ENCODE measurements at regions not wholly inside any gene's neighbourhood (a gene's known extent, or its start where the extent isn't known, plus 50 kb on each side); places are given as distances from the start of the nearest gene placed in this dataset.

- ChIA-PET CTCF (no interaction called here), POLR2A (ENCODE audit: unreplicated experiment) (no interaction called here)
- TF ChIP-seq CEBPB (IDR thresholded peaks at IDR 0.05; ENCODE audit: low read depth, low read length) (no peak), RAD21 (IDR thresholded peaks at IDR 0.05; ENCODE audit: low read length) (no peak), ELK1 (IDR thresholded peaks at IDR 0.05; ENCODE audit: borderline replicate concordance, low read depth, low read length) (no peak), BHLHE40 (IDR thresholded peaks at IDR 0.05; ENCODE audit: low read depth, low read length) (no peak), CHD1 (IDR thresholded peaks at IDR 0.05; ENCODE audit: low read depth, low read length) (no peak), MAZ (IDR thresholded peaks at IDR 0.05; ENCODE audit: borderline replicate concordance, low read depth, low read length) (no peak), MAFK (IDR thresholded peaks at IDR 0.05; ENCODE audit: low read depth, low read length) (no peak), FOS (IDR thresholded peaks at IDR 0.05; ENCODE audit: low read depth, low read length) (no peak), RCOR1 (IDR thresholded peaks at IDR 0.05; ENCODE audit: insufficient replicate concordance, low read length) (no peak), CTCF (conservative IDR thresholded peaks at IDR 0.05; ENCODE audit: low read depth, low read length) (no peak), POLR2A (IDR thresholded peaks at IDR 0.05; ENCODE audit: low read depth, low read length) (no peak), NFE2L2 (IDR thresholded peaks at IDR 0.05; ENCODE audit: low read depth, low read length) (no peak), SMC3 (IDR thresholded peaks at IDR 0.05; ENCODE audit: low read depth, low read length) (no peak), RFX5 (IDR thresholded peaks at IDR 0.05; ENCODE audit: low read depth, low read length) (no peak), MXI1 (IDR thresholded peaks at IDR 0.05; ENCODE audit: borderline replicate concordance, low read depth, low read length) (no peak), USF2 (IDR thresholded peaks at IDR 0.05; ENCODE audit: low read depth, low read length) (no peak)
- WGBS, 2 experiments (ENCODE audit: extremely low coverage in 2 of 2, insufficient read length in 1 of 2) = no CpG with 5 or more reads among the region's 3 CpGs
- Histone ChIP-seq H3K4ac (ENCODE audit: low read depth, low read length) (peak overlapping the region; percentile 41; the same call in 1 of the 2 replicates), H2BK120ac (ENCODE audit: low read depth, low read length) (peak overlapping the region; percentile 32; the same call in 1 of the 2 replicates), H2AFZ (replicated peaks; ENCODE audit: low read length, poor library complexity) (no peak overlapping the region), H3K36me3 (ENCODE audit: control insufficient read depth, insufficient read depth, low read length) (no peaks in the 10 kb centered on the region), H3K14ac (replicated peaks; ENCODE audit: low read depth, low read length) (no peak overlapping the region; the same call in 1 of the 2 replicates), H3K9me3 (ENCODE audit: control insufficient read depth, insufficient read depth, low read length) (no peaks in the 10 kb centered on the region), H3K4me3 (ENCODE audit: insufficient read depth, low read depth, low read length) (no peak overlapping the region), H4K91ac (ENCODE audit: insufficient read depth, low read depth, low read length) (peak overlapping the region; percentile 10), H3K4me1 (ENCODE audit: control insufficient read depth, insufficient read depth, low read length) (peaks cover 2% of the 10 kb centered on the region), H4K5ac (ENCODE audit: low read depth, low read length) (no peak overlapping the region; the same call in 1 of the 2 replicates), H2BK15ac (ENCODE audit: low read depth, low read length) (0 out of 3 replicates have a peak overlapping the region, but pooled peaks have one; percentile 15), H2AK5ac (ENCODE audit: low read depth, low read length) (no peak overlapping the region), H3K27ac (ENCODE audit: insufficient read depth, low read length) (no peak overlapping the region), H3K4me2 (ENCODE audit: low read depth, low read length) (no peak overlapping the region), H3K18ac (ENCODE audit: low read depth, low read length) (no peak overlapping the region; the same call in 1 of the 2 replicates), H3K56ac (ENCODE audit: extremely low read depth, insufficient read depth, low read length) (no peak overlapping the region), H2BK20ac (ENCODE audit: low read depth, low read length) (peak overlapping the region; percentile 21), H3K23ac (ENCODE audit: low read depth, low read length) (no peak overlapping the region), H3K9ac (ENCODE audit: low read depth, low read length) (no peak overlapping the region), H3K79me1 (ENCODE audit: low read depth in 1 of 2, low read length in 2 of 2) (no peaks in the 10 kb centered on the region), H2AK9ac (replicated peaks; ENCODE audit: low read depth, low read length, poor library complexity) (no peak overlapping the region), H3K9me1 (ENCODE audit: insufficient read depth, low read length) (no peaks in the 10 kb centered on the region), H4K20me1 (ENCODE audit: insufficient read depth, low read length) (no peaks in the 10 kb centered on the region), H3K27me3 (ENCODE audit: control insufficient read depth, insufficient read depth, low read length) (no peaks in the 10 kb centered on the region), H4K8ac (ENCODE audit: low read depth in 2 of 2, low read length in 2 of 2) (peak overlapping the region in 1 of 2 experiments; percentile 65; a peak in 1 of 4 replicates), H2BK5ac (ENCODE audit: low read depth, low read length, poor library complexity, severe bottlenecking) (peak overlapping the region; percentile 45)
- DNase-seq (no peak), ATAC-seq (ENCODE audit: low read depth) (no peak)
- intact Hi-C loops (cut with micrococcal nuclease) (loop anchor here (10.0 kb wide), 1 partner anchor 457 kb away; no protein-coding TSS in a partner anchor), in situ Hi-C loops (cut with MboI; ENCODE audit: low sequenced_read_pairs) (no loop called here), dilution Hi-C loops (cut with HindIII; ENCODE audit: low sequenced_read_pairs, unreplicated experiment) (no loop called here)
- BruUV-seq (replicated peaks) = no TSS peak
Observed at GRCh38 chr4:141801558-141801957, 165.2 kb downstream of the IL15 start.

All from IMR-90 (cell line).